Neural progenitor cell (in vitro differentiated cells): ENCODE measurements at regions not wholly inside any gene's neighbourhood (a gene's known extent, or its start where the extent isn't known, plus 50 kb on each side); places are given as distances from the start of the nearest gene placed in this dataset.

Source experiments
- DNase-seq: peaks from one replicate; pipeline ENCODE4 v3.0.0-alpha.2; 2016; ENCODE audit warnings: low spot score
- H2AFZ ChIP-seq: fragments of 200-600 bp; sonication (generic); replicated peaks from 2 replicates; pipeline ENCODE4 v1.6.1; 2016; ENCODE audit warnings: antibody characterized with exemption
- H3F3A ChIP-seq: fragments of 200-600 bp; sonication (generic); 2 replicates; pipeline ENCODE4 v1.6.1; 2016; ENCODE audit warnings: antibody characterized with exemption, low read depth
- H3K27ac ChIP-seq: fragments of 200-600 bp; sonication (generic); 2 replicates; pipeline ENCODE4 v1.5.1; 2016; ENCODE audit warnings: mild to moderate bottlenecking
- H3K27me3 ChIP-seq: fragments of 200-600 bp; sonication (generic); 2 replicates; pipeline ENCODE4 v1.6.1; 2016; ENCODE audit warnings: mild to moderate bottlenecking, moderate library complexity
- H3K36me3 ChIP-seq: fragments of 200-600 bp; sonication (generic); 2 replicates; pipeline ENCODE4 v1.5.1; 2016
- H3K4me1 ChIP-seq: fragments of 200-600 bp; sonication (generic); 2 replicates; pipeline ENCODE4 v1.6.1; 2016; ENCODE audit warnings: mixed run types
- H3K4me2 ChIP-seq: fragments of 200-600 bp; sonication (generic); 2 replicates; pipeline ENCODE4 v1.6.1; 2016
- H3K4me3 ChIP-seq: fragments of 200-600 bp; sonication (generic); 2 replicates; pipeline ENCODE4 v1.5.1; 2016
- H3K79me2 ChIP-seq: fragments of 200-600 bp; sonication (generic); 2 replicates; pipeline ENCODE4 v1.6.1; 2016; ENCODE audit warnings: low read depth
- H3K9ac ChIP-seq: fragments of 200-600 bp; sonication (generic); 2 replicates; pipeline ENCODE4 v1.6.1; 2016
- H3K9me3 ChIP-seq: fragments of 200-600 bp; sonication (generic); 2 replicates; pipeline ENCODE4 v1.5.1; 2016; ENCODE audit warnings: low read depth
- H4K20me1 ChIP-seq: fragments of 200-600 bp; sonication (generic); 2 replicates; pipeline ENCODE4 v1.6.1; 2016; ENCODE audit warnings: low read depth
- H3K27ac Mint-ChIP-seq: 3 replicates; pipeline ENCODE4 v1.8.0; 2021; ENCODE audit warnings: mixed read lengths
- H3K27me3 Mint-ChIP-seq: 2 replicates; pipeline ENCODE4 v1.8.0; 2022; ENCODE audit warnings: low read depth, mild to moderate bottlenecking, inconsistent platforms, moderate library complexity, mixed read lengths; ENCODE audit not compliant: insufficient read depth
- H3K36me3 Mint-ChIP-seq: 3 replicates; pipeline ENCODE4 v1.8.0; 2021; ENCODE audit warnings: mixed read lengths
- H3K4me1 Mint-ChIP-seq: 3 replicates; pipeline ENCODE4 v1.8.0; 2021; ENCODE audit warnings: mixed read lengths
- H3K4me3 Mint-ChIP-seq: 3 replicates; pipeline ENCODE4 v1.8.0; 2021; ENCODE audit warnings: mild to moderate bottlenecking, moderate library complexity, mixed read lengths
- H3K9me3 Mint-ChIP-seq: 3 replicates; pipeline ENCODE4 v1.8.0; 2020; ENCODE audit warnings: mixed read lengths
- CTCF ChIP-seq: fragments of 200-600 bp; sonication (generic); IDR thresholded peaks from 2 replicates; pipeline ENCODE4 v1.5.1; 2017; ENCODE audit warnings: antibody characterized with exemption, mild to moderate bottlenecking
- EZH2 ChIP-seq: fragments of 200-600 bp; sonication (generic); IDR thresholded peaks from 2 replicates; pipeline ENCODE4 v1.6.1; 2017; ENCODE audit warnings: antibody characterized with exemption, mild to moderate bottlenecking, moderate library complexity
- EZH2phosphoT487 ChIP-seq: fragments of 200-600 bp; sonication (generic); IDR thresholded peaks from 2 replicates; pipeline ENCODE4 v1.6.1; 2017; ENCODE audit warnings: antibody characterized with exemption

GRCh38 chr17:77467521-77467920, 326.8 kb downstream of the SEC14L1 start:
- peaks cover 86% of the 10 kb centered on the region for H3K79me2 ChIP-seq
- H3K27me3 ChIP-seq: no peaks in the 10 kb centered on the region
- H3K9me3 ChIP-seq: no peaks in the 10 kb centered on the region
- H2AFZ ChIP-seq: no peak overlapping the region
- H3K4me3 ChIP-seq: no peak overlapping the region
- Mint-ChIP-seq H3K4me3 (no peak overlapping the region), H3K27me3 (peaks cover 17% of the 10 kb centered on the region), H3K36me3 (peaks cover 26% of the 10 kb centered on the region), H3K27ac (peak overlapping the region; percentile 72), H3K9me3 (no peaks in the 10 kb centered on the region), H3K4me1 (peaks cover 80% of the 10 kb centered on the region)
- H3K4me2 ChIP-seq: peak overlapping the region; percentile 78
- no peak overlapping the region for H3K27ac ChIP-seq
- H3F3A ChIP-seq: peaks cover 86% of the 10 kb centered on the region
- H3K4me1 ChIP-seq: peaks cover 60% of the 10 kb centered on the region
- H4K20me1 ChIP-seq: peaks cover 74% of the 10 kb centered on the region
- H3K36me3 ChIP-seq: no peaks in the 10 kb centered on the region
- TF ChIP-seq EZH2phosphoT487: no peak
- no peak for TF ChIP-seq CTCF
- TF ChIP-seq EZH2: no peak
- H3K9ac ChIP-seq: no peak overlapping the region
- no peak for DNase-seq

- Mint-ChIP-seq H3K36me3 (peaks cover 23% of the 10 kb centered on the region), H3K27me3 (peaks cover 19% of the 10 kb centered on the region), H3K4me1 (peaks cover 86% of the 10 kb centered on the region), H3K4me3 (peak overlapping the region; percentile 65), H3K27ac (peak overlapping the region; percentile 16), H3K9me3 (no peaks in the 10 kb centered on the region)
- no peak overlapping the region for H3K9ac ChIP-seq
- H3K36me3 ChIP-seq: no peaks in the 10 kb centered on the region
- H3K4me2 ChIP-seq: no peak overlapping the region
- peaks cover 74% of the 10 kb centered on the region for H3K4me1 ChIP-seq
- H3K27me3 ChIP-seq: no peaks in the 10 kb centered on the region
- no peak for DNase-seq
- H3K4me3 ChIP-seq: no peak overlapping the region
- no peak overlapping the region for H2AFZ ChIP-seq
- H3K9me3 ChIP-seq: no peaks in the 10 kb centered on the region
- peaks cover 84% of the 10 kb centered on the region for H3K79me2 ChIP-seq
- H4K20me1 ChIP-seq: peaks cover 75% of the 10 kb centered on the region
- peaks cover 83% of the 10 kb centered on the region for H3F3A ChIP-seq
- peak overlapping the region; percentile 33 for H3K27ac ChIP-seq
- TF ChIP-seq EZH2 (no peak), CTCF (no peak), EZH2phosphoT487 (no peak)
These were observed 328.1 kb downstream of the SEC14L1 start for GRCh38 chr17:77468897-77469296.

GRCh38 chr17:77470330-77470786, 329.6 kb downstream of the SEC14L1 start:
- H3K4me1 ChIP-seq: peaks cover 84% of the 10 kb centered on the region
- H3K79me2 ChIP-seq: peaks cover 84% of the 10 kb centered on the region
- H3K4me3 ChIP-seq: no peak overlapping the region
- Mint-ChIP-seq H3K4me1 (peaks cover 91% of the 10 kb centered on the region), H3K36me3 (peaks cover 24% of the 10 kb centered on the region), H3K9me3 (no peaks in the 10 kb centered on the region), H3K27ac (peak overlapping the region; percentile 8), H3K27me3 (peaks cover 21% of the 10 kb centered on the region), H3K4me3 (peak overlapping the region; percentile 9)
- H3K27me3 ChIP-seq: no peaks in the 10 kb centered on the region
- H3K4me2 ChIP-seq: peak overlapping the region; percentile 71
- H3K9ac ChIP-seq: no peak overlapping the region
- no peak for DNase-seq
- no peaks in the 10 kb centered on the region for H3K9me3 ChIP-seq
- TF ChIP-seq EZH2 (no peak), CTCF (no peak)
- no peaks in the 10 kb centered on the region for H3K36me3 ChIP-seq
- peaks cover 82% of the 10 kb centered on the region for H4K20me1 ChIP-seq
- peak overlapping the region; percentile 97 for H3K27ac ChIP-seq
- peaks cover 68% of the 10 kb centered on the region for H3F3A ChIP-seq
- no peak overlapping the region for H2AFZ ChIP-seq
